LNCAP (cell line): ENCODE measurements at regions not wholly inside any gene's neighbourhood (a gene's known extent, or its start where the extent isn't known, plus 50 kb on each side); places are given as distances from the start of the nearest gene placed in this dataset.

Experiments used
- TF ChIP-seq, protein P1 (sequence below): fragments of 450-650 bp; IDR thresholded peaks from 2 replicates; pipeline ENCODE4 v1.5.1; 2017; ENCODE audit warnings: mild to moderate bottlenecking

GRCh38 chr20:19943061-19943521, 74.1 kb upstream of the NAA20 start:
- TF ChIP-seq, protein P1, sequence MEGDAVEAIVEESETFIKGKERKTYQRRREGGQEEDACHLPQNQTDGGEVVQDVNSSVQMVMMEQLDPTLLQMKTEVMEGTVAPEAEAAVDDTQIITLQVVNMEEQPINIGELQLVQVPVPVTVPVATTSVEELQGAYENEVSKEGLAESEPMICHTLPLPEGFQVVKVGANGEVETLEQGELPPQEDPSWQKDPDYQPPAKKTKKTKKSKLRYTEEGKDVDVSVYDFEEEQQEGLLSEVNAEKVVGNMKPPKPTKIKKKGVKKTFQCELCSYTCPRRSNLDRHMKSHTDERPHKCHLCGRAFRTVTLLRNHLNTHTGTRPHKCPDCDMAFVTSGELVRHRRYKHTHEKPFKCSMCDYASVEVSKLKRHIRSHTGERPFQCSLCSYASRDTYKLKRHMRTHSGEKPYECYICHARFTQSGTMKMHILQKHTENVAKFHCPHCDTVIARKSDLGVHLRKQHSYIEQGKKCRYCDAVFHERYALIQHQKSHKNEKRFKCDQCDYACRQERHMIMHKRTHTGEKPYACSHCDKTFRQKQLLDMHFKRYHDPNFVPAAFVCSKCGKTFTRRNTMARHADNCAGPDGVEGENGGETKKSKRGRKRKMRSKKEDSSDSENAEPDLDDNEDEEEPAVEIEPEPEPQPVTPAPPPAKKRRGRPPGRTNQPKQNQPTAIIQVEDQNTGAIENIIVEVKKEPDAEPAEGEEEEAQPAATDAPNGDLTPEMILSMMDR = no peak

- TF ChIP-seq, protein P1 = no peak
These were observed 72.2 kb upstream of the NAA20 start for GRCh38 chr20:19944772-19945459.

DNA sequence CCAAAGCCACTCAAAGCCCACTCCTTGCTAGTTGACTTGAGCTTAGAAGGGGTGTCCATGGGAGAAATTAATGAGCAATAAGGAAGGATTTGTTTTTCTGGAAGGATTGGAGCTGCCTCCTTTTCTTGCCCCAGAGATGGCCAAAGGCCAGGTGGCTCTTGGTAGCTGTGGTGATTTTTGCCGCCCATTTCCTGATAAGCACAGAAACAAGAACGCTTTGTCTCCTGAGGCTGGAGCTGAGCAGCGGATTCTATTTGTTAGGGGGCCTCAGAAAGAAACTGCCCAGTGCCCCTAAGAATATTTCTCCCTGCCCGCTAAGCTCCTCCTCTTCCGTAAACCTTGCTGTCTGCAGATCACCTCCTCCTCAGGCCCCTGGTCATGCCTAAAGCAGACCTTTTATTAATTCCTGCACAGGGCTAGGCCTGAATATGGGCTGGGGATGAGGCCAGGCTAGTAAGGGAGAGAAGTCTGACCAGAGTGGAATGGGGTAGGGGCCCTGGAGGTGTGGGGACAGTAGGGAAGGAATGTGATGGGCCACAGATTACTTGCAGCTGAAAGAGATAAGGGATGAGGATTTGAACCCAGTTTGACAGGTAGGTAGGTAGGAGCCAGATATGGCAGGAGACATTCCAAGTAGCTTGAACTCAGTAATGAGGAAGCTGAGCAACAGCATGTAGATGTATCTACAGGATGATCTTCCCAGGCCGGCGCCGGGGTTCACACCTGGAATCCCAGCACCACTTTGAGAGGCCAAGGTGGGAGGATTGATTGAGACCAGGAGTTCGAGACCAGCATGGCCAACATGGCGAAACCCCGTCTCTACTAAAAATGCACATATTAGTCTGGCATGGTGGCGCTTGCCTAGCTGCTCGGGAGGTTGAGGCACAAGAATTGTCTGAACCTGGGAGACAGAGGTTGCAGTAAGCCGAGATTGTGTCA, 71.2 kb upstream of the NAA20 start:
- TF ChIP-seq, protein P1 = no peak

GRCh38 chr20:19947611-19948264, 69.4 kb upstream of the NAA20 start:
- TF ChIP-seq, protein P1 = no peak

DNA sequence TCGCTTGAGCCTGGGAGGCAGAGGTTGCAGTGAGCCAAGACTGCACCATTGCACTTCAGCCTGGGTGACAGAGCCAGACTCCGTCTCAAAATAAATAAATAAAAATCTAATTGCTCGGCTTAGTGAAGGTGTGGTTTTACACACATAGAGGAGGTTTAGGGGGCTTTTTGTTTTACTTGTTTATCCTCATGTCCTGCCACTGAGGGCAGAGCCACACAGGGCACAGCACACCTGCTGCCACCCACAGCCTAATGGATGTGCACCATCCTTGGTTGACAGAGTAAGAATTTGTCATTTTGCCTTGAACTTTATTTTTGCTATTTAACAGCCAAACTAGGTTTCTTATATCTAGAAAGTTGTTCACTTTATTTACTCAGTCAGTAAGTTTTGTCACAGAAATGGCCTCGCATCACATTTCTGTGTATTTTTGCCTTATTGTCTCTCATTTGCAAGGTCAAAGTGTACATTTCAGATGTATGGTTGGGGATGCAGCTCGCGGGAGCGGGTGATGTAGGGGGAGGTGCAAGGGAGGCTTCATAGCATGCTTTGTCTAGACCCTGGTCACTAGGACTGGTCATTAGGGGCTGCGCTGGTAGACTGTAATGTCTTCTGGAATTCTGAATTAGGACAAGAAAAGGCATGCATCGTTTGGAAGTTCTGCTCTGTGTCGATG, 67.8 kb upstream of the NAA20 start:
- TF ChIP-seq, protein P1 = no peak

DNA sequence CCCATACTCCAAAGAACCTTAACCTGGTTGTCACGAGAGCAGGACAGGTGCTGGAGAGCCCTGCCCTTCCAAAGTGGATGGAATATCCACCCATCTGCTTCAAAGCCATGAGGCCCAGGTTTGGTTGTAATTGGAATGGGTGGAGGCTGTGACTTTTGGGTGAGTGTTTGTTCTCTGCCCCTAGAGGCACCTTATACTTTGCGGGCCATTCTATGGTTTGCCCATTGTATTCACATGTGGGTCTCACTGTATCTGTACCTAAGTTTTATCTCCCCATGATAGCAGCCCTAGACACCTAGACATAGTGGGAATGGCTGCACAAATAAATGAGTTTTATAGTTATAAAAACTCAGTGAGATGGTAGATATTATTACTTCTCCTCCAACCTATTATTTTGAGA, 67.1 kb upstream of the NAA20 start:
- TF ChIP-seq, protein P1 = no peak

DNA sequence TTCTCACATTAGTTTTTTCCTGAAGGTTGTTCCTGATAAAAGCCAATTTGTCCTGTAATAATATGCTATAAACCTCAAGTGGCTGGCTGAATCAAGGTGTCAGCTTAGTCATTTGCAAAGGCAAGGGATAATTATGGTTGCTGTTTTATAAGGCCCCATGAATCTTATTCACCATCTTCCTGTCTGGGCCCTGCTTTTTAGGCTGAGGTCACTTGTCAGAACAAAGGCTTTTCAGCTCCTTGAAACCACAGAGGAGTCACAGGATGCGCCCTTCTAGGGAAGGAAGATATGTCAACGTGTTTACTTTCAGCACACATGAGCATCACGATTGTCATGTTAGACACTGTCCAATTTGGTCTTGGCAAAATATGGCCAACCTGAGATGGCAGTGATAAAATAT, 64.8 kb upstream of the NAA20 start:
- TF ChIP-seq, protein P1 = no peak
